ENCODE measurements at regions not wholly inside any gene's neighbourhood (a gene's known extent, or its start where the extent isn't known, plus 50 kb on each side); places are given as distances from the start of the nearest gene placed in this dataset.

GRCh38 chr11:23944923-23945322, 551.9 kb upstream of the LUZP2 start:
- intact Hi-C loops (cut with DNase I; ENCODE audit: low total_unique reads) = no loop called here

GRCh38 chr11:23947883-23948282, 549.0 kb upstream of the LUZP2 start:
- H3K36me3 ChIP-seq = no peaks in the 10 kb centered on the region
- TF ChIP-seq CTCF (IDR thresholded peaks at IDR 0.05) = no peak
- H3K4me3 ChIP-seq = no peak overlapping the region
- H3K27ac ChIP-seq = no peak overlapping the region
- H3K9me3 ChIP-seq = no peaks in the 10 kb centered on the region
- no peaks in the 10 kb centered on the region for H3K27me3 ChIP-seq
- intact Hi-C loops (cut with DNase I; ENCODE audit: low total_unique reads) = no loop called here
- no peak for DNase-seq
- peaks cover 0 to 4% (median 0%) of the 10 kb centered on the region in 4 donors for H3K4me1 ChIP-seq

More at GRCh38 chr11:23944923-23945322, 551.9 kb upstream of the LUZP2 start:
- Histone ChIP-seq H3K27ac (no peak overlapping the region), H3K4me3 (no peak overlapping the region), H3K9me3 (no peaks in the 10 kb centered on the region), H3K4me1 (peaks cover 0 to 4% (median 0%) of the 10 kb centered on the region in 4 donors), H3K36me3 (no peaks in the 10 kb centered on the region), H3K27me3 (no peaks in the 10 kb centered on the region)
- no peak for DNase-seq
- TF ChIP-seq CTCF (IDR thresholded peaks at IDR 0.05) = no peak

GRCh38 chr11:23948851-23949250, 548.0 kb upstream of the LUZP2 start:
- Histone ChIP-seq H3K27ac (no peak overlapping the region), H3K36me3 (no peaks in the 10 kb centered on the region), H3K4me3 (no peak overlapping the region), H3K4me1 (peaks cover 0 to 4% (median 0%) of the 10 kb centered on the region in 4 donors), H3K9me3 (no peaks in the 10 kb centered on the region), H3K27me3 (no peaks in the 10 kb centered on the region)
- no peak for TF ChIP-seq CTCF (IDR thresholded peaks at IDR 0.05)
- intact Hi-C loops (cut with DNase I; ENCODE audit: low total_unique reads) = no loop called here
- DNase-seq = no peak

- H3K4me1 ChIP-seq = no peaks in the 10 kb centered on the region
- H3K36me3 ChIP-seq = no peaks in the 10 kb centered on the region
- H3K27ac ChIP-seq = no peak overlapping the region
- no peak for DNase-seq
- no peak overlapping the region for H3K4me3 ChIP-seq
- no peaks in the 10 kb centered on the region for H3K9me3 ChIP-seq
- no peaks in the 10 kb centered on the region for H3K27me3 ChIP-seq
- TF ChIP-seq CTCF (IDR thresholded peaks at IDR 0.05) = no peak
- intact Hi-C loops (cut with DNase I; ENCODE audit: low total_unique reads) = no loop called here
Measured at GRCh38 chr11:23953951-23954710, 542.7 kb upstream of the LUZP2 start.

- no peaks in the 10 kb centered on the region for H3K36me3 ChIP-seq
- no peak overlapping the region for H3K27ac ChIP-seq
- no peak for DNase-seq
- intact Hi-C loops (cut with DNase I; ENCODE audit: low total_unique reads) = no loop called here
- no peak for TF ChIP-seq CTCF (IDR thresholded peaks at IDR 0.05)
- H3K27me3 ChIP-seq = no peaks in the 10 kb centered on the region
- H3K4me3 ChIP-seq = no peak overlapping the region
- no peaks in the 10 kb centered on the region for H3K9me3 ChIP-seq
- H3K4me1 ChIP-seq = no peaks in the 10 kb centered on the region
Measured at GRCh38 chr11:23954730-23955129, 542.1 kb upstream of the LUZP2 start.

Measured in tibial artery (tissue), 4 donors.